Lower leg skin (tissue), 3 donors: ENCODE measurements at regions not wholly inside any gene's neighbourhood (a gene's known extent, or its start where the extent isn't known, plus 50 kb on each side); places are given as distances from the start of the nearest gene placed in this dataset.
"Not testable (repeated sequence)": the region's sequence is repeated elsewhere in the genome, so short reads cannot be mapped to it uniquely, and the experiment has no call there.

Experiments
- POLR2A ChIP-seq, 2 donors: fragments of 450-650 bp; IDR thresholded peaks; one replicate each; pipeline ENCODE4 v1.6.1; 2016 to 2017; ENCODE audit warnings: antibody characterized with exemption in 2 of 2, mild to moderate bottlenecking in 1 of 2, moderate library complexity in 1 of 2
- TF ChIP-seq, protein P1 (sequence below), 3 donors: fragments of 450-650 bp; IDR thresholded peaks; one replicate each; pipeline ENCODE4 v1.5.1; 2016; ENCODE audit warnings: antibody characterized with exemption in 3 of 3, mild to moderate bottlenecking in 3 of 3, moderate library complexity in 2 of 3

DNA sequence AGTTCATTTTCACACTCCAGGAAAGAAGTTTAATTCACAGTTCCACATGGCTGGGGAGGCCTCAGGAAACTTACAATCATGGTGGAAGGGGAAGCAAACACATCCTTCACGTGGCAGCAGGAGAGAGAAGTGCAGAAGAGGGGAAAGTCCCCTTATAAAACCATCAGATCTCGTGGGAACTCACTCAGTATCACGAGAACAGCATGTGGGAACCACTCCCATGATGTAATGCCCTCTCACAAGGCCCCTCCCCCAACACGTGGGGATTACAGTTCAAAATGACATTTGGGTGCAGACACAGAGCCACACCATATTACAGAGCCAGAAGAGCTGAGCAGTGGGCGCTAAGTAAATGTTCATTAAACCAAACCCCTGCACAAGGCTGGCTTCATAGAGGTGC is 126.0 kb downstream of the POTEH start:
- TF ChIP-seq, protein P1, sequence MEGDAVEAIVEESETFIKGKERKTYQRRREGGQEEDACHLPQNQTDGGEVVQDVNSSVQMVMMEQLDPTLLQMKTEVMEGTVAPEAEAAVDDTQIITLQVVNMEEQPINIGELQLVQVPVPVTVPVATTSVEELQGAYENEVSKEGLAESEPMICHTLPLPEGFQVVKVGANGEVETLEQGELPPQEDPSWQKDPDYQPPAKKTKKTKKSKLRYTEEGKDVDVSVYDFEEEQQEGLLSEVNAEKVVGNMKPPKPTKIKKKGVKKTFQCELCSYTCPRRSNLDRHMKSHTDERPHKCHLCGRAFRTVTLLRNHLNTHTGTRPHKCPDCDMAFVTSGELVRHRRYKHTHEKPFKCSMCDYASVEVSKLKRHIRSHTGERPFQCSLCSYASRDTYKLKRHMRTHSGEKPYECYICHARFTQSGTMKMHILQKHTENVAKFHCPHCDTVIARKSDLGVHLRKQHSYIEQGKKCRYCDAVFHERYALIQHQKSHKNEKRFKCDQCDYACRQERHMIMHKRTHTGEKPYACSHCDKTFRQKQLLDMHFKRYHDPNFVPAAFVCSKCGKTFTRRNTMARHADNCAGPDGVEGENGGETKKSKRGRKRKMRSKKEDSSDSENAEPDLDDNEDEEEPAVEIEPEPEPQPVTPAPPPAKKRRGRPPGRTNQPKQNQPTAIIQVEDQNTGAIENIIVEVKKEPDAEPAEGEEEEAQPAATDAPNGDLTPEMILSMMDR (IDR thresholded peaks at IDR 0.05), result not testable (repeated sequence)
- TF ChIP-seq POLR2A (IDR thresholded peaks at IDR 0.05), result not testable (repeated sequence)
